Esophagus squamous epithelium (tissue), 4 donors: ENCODE measurements at regions not wholly inside any gene's neighbourhood (a gene's known extent, or its start where the extent isn't known, plus 50 kb on each side); places are given as distances from the start of the nearest gene placed in this dataset.

ENCODE experiments used
- CTCF ChIP-seq, 6 experiments: fragments of 450-650 bp in 4 of 6; fragments of 200-600 bp in 2 of 6; sonication (generic) in 2 of 6; IDR thresholded peaks; one replicate each; pipeline ENCODE4 v1.5.1; 2016 to 2019; ENCODE audit warnings: antibody characterized with exemption in 6 of 6, mild to moderate bottlenecking in 4 of 6, moderate library complexity in 4 of 6
- POLR2A ChIP-seq, 4 donors: fragments of 450-650 bp; IDR thresholded peaks; one replicate each; pipeline ENCODE4 v1.6.1; 2017; ENCODE audit warnings: antibody characterized with exemption in 4 of 4, mild to moderate bottlenecking in 4 of 4, moderate library complexity in 3 of 4

- TF ChIP-seq CTCF (IDR thresholded peaks at IDR 0.05) (no peak), POLR2A (IDR thresholded peaks at IDR 0.05) (no peak)
These were observed 540.5 kb upstream of the CDH18 start for GRCh38 chr5:20528471-20528870.
